ENCODE measurements at regions not wholly inside any gene's neighbourhood (a gene's known extent, or its start where the extent isn't known, plus 50 kb on each side); places are given as distances from the start of the nearest gene placed in this dataset.
A peak's percentile ranks its signal among the peaks of the same experiment; 100 is the strongest.

DNA sequence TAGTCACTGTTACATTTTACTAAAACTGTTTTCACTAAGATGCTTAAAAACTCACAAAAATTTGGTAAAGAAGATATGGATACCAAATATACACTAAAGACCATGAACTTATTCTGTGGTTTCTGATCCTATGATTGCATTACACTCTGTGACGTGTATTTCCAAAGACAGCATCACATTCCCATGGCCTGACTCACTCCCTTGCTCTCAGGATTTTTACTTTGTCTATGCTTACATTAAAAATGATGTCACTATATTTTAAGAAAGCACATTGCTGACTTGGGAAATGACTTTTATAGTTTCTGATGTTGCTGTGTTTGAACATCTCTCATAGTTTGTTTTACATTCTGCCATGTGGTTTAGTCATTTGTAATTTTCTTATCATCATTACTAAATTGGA, 327.9 kb upstream of the MAGEB18 start:
- Histone ChIP-seq H3K27ac (ENCODE audit: low read depth, low read length) (no peak overlapping the region), H3K9me3 (ENCODE audit: control insufficient read depth, insufficient read depth, low read length) (no peaks in the 10 kb centered on the region; the same call in 1 of the 2 replicates), H3K4me3 (ENCODE audit: low read depth, low read length) (no peak overlapping the region), H3K27me3 (ENCODE audit: control insufficient read depth, insufficient read depth, low read length) (no peaks in the 10 kb centered on the region)
- ChIA-PET POLR2A (no interaction called here), CTCF (no interaction called here)
- TF ChIP-seq, protein P1, sequence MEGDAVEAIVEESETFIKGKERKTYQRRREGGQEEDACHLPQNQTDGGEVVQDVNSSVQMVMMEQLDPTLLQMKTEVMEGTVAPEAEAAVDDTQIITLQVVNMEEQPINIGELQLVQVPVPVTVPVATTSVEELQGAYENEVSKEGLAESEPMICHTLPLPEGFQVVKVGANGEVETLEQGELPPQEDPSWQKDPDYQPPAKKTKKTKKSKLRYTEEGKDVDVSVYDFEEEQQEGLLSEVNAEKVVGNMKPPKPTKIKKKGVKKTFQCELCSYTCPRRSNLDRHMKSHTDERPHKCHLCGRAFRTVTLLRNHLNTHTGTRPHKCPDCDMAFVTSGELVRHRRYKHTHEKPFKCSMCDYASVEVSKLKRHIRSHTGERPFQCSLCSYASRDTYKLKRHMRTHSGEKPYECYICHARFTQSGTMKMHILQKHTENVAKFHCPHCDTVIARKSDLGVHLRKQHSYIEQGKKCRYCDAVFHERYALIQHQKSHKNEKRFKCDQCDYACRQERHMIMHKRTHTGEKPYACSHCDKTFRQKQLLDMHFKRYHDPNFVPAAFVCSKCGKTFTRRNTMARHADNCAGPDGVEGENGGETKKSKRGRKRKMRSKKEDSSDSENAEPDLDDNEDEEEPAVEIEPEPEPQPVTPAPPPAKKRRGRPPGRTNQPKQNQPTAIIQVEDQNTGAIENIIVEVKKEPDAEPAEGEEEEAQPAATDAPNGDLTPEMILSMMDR (IDR thresholded peaks at IDR 0.05; ENCODE audit: low read depth, low read length): no peak
- peak; percentile 50 for DNase-seq (ENCODE audit: low read depth, low spot score)

DNA sequence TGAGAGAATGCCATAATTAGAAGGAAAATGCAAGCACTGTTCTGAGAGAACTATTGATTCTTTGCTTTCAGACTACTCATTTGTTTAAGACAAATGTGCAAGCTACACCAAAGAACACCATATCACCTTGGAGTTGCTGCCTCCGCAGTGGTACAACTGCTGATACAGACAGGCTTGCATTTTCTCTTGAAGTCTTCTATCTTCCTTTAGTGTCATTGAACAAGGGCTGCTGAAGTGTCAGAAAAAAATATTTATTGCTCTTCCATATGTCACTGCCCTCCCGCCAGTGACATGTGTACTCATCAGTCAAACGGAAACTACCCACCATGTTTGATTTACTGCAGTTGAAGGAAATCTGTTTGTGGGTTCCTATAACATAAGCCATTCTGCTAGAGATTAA, 318.3 kb upstream of the MAGEB18 start:
- ChIA-PET CTCF (no interaction called here), POLR2A (no interaction called here)
- Histone ChIP-seq H3K27me3 (ENCODE audit: control insufficient read depth, insufficient read depth, low read length) (no peaks in the 10 kb centered on the region), H3K4me3 (ENCODE audit: low read depth, low read length) (no peak overlapping the region), H3K27ac (ENCODE audit: low read depth, low read length) (no peak overlapping the region), H3K9me3 (ENCODE audit: control insufficient read depth, insufficient read depth, low read length) (no peaks in the 10 kb centered on the region)
- TF ChIP-seq, protein P1 (IDR thresholded peaks at IDR 0.05; ENCODE audit: low read depth, low read length): no peak
- DNase-seq (ENCODE audit: low read depth, low spot score): no peak

DNA sequence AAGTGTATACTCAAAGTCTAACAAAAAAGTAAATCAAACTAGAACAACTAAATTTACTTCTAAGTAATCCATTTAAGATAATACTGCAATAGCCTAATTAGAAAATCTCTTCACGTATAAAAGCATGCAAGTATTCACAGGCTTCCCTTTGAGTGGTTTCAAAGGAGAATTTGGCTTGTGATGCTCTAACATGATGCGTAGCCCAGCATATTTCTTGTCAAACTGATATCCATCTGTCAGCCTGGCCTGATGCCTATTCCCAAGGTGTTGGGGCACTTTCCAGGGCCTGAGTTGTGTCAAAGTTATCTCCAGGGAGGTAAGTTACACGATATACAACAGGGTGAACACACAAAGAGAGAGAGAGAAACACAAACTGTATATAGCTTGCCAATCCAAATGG, 287.0 kb upstream of the MAGEB18 start:
- Histone ChIP-seq H3K27me3 (ENCODE audit: control insufficient read depth, insufficient read depth, low read length) (no peaks in the 10 kb centered on the region), H3K4me3 (ENCODE audit: low read depth, low read length) (no peak overlapping the region), H3K27ac (ENCODE audit: low read depth, low read length) (no peak overlapping the region), H3K9me3 (ENCODE audit: control insufficient read depth, insufficient read depth, low read length) (no peaks in the 10 kb centered on the region)
- CTCF ChIA-PET: no interaction called here
- TF ChIP-seq, protein P1 (IDR thresholded peaks at IDR 0.05; ENCODE audit: low read depth, low read length): no peak
- POLR2A ChIA-PET: no interaction called here
- no peak for DNase-seq (ENCODE audit: low read depth, low spot score)

DNA sequence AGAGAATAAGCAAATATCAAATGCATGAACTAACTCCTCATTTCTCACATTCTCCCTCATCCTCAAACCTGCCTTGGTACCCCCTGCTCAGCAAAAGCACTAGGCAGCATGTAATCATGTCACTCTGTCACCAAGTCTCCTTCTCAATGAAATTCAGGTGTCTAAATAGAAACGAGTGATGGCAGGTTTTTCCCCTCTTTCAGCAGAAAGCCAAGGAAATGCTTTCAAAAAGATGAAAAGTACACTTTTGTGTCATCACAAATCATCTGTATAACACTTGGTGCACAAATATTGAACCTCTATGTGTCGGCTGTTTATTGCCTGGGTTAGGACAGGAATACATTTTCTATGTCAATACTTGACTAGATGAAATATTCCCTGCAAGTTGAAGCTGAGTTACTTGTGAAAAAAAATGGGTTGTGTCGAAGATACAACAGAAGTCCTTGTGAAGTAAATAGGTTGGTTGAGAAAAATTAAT, 285.1 kb upstream of the MAGEB18 start:
- ChIA-PET CTCF (no interaction called here), POLR2A (no interaction called here)
- Histone ChIP-seq H3K27me3 (ENCODE audit: control insufficient read depth, insufficient read depth, low read length) (no peaks in the 10 kb centered on the region), H3K9me3 (ENCODE audit: control insufficient read depth, insufficient read depth, low read length) (no peaks in the 10 kb centered on the region), H3K4me3 (ENCODE audit: low read depth, low read length) (no peak overlapping the region), H3K27ac (ENCODE audit: low read depth, low read length) (no peak overlapping the region)
- TF ChIP-seq, protein P1 (IDR thresholded peaks at IDR 0.05; ENCODE audit: low read depth, low read length): no peak
- no peak for DNase-seq (ENCODE audit: low read depth, low spot score)

DNA sequence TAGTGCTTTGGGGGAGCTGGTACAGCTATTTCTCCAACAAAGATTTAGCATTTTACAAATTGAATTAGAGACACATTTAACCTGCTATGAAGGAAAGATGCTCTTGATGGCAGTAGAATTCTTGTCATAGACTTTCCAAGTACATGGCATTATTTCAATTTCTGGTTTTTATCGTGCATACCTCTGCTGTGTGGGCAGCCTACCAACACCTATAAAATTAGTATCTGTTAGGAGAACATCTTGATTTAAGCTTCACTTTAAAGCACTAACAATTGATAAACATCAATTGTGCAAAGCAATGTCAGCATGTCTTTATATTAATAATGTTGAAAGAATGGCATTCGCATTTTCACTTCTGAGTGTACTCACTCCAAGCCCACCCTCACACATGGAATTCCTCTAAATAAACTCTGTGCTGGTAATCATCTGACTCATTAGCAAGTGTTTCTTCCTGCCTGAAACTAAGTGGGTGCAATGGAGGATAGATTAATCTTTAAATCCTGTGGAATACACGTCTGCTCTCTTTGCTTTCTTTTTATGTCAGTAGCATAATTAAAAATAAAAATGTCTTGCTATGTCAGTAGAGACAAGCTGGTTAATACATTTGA, 279.8 kb upstream of the MAGEB18 start:
- TF ChIP-seq, protein P1 (IDR thresholded peaks at IDR 0.05; ENCODE audit: low read depth, low read length): no peak
- Histone ChIP-seq H3K27ac (ENCODE audit: low read depth, low read length) (no peak overlapping the region), H3K27me3 (ENCODE audit: control insufficient read depth, insufficient read depth, low read length) (no peaks in the 10 kb centered on the region), H3K4me3 (ENCODE audit: low read depth, low read length) (no peak overlapping the region), H3K9me3 (ENCODE audit: control insufficient read depth, insufficient read depth, low read length) (no peaks in the 10 kb centered on the region; the same call in 1 of the 2 replicates)
- CTCF ChIA-PET: no interaction called here
- DNase-seq (ENCODE audit: low read depth, low spot score): no peak
- POLR2A ChIA-PET: no interaction called here
